ENCODE measurements at regions not wholly inside any gene's neighbourhood (a gene's known extent, or its start where the extent isn't known, plus 50 kb on each side); places are given as distances from the start of the nearest gene placed in this dataset.
"Not testable (repeated sequence)": the region's sequence is repeated elsewhere in the genome, so short reads cannot be mapped to it uniquely, and the experiment has no call there.

DNA sequence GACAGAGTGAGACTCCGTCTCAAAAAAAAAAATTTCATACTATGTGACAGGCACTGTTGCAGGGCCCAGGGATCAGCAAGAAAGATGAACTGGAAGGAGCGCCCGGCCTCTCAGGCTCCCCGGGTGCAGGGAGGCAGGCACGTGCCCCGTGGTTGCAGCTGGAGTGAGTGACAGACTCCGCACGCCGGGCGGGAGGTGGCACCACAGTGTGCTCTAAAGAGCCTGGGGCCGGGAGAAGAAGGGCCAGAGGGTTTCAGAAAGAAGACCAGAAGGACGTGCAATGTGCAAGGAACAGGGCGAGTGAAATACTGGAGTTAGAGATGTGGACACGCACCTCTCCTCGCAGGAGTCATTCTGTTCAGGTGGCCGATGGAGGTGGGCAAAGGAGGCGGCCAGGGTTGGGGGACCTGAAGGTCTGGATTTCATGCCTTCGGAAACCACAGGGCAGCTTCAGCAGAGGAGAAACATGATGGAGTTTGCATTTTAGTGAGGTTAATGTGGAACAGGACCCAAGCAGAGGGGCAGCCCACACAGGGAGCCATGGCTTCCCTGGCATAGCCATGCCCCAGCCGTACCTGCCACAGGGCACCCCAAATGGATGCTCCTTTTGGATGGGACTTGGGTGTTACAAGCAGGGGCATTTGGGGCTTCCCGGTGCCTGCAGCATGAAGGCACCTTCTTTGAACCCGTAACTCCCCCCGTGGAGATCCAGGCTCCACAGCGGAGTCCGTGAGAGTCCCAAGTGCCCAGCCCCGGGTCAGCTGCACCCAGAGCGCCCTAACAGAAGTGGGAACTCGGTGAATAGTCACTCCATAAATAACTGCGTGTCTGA is 226.2 kb downstream of the ERMARD start:
- no peak for DNase-seq (ENCODE audit: low spot score)

DNA sequence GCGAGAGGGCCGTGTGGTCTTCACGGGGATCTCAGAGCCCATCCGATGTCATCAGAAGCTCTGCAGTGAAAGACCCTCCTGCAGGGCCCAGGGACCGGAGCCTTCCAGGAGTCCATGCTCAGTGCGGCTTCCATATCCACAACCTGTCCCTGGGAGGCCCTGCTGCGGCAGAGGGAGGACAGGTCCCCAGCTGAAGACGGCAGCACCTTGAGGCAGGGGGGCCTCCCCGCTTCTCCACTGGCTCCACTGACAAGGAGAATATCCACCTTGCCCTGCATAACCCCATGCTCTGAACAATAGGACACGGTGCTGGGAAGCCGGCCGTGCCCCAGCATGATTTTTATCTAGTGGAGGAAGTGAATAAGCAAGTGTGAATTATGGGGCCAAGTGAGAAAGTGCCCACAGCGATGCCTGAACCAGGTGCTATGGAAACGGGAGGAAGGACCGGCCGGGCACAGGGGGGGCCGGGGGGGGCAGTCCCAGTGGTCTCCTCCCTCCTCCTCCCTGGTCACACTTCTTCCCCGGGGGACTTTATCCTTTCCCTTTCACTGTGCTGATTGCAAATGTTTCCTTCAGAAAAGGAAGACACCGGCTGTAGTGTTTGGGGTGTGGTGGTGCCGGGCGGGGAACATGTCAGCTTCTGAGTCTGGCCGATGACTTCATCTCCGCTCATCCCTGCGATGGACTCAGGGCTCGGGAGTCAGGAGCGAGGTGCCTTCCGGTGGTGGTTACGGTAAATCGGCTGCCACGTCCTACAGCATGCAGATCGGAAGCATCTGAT is 225.1 kb downstream of the ERMARD start:
- DNase-seq (ENCODE audit: low spot score) = no peak

DNA sequence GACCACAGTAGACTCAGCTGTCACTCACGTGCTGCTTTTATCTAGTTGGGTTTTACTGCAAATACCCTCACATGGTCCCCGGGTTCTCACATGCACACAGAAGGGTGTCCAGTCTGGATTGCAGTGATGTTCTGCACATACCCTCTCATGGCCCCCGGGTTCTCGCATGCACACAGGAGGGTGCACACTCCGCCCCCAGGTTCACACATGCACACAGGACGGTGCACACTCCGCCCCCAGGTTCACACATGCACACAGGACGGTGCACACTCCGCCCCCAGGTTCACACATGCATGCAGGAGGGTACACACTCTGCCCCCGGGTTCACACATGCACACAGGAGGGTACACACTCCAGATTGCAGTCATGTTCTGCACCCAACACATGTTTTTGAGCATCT is 224.3 kb downstream of the ERMARD start:
- DNase-seq (ENCODE audit: low spot score) = no peak

DNA sequence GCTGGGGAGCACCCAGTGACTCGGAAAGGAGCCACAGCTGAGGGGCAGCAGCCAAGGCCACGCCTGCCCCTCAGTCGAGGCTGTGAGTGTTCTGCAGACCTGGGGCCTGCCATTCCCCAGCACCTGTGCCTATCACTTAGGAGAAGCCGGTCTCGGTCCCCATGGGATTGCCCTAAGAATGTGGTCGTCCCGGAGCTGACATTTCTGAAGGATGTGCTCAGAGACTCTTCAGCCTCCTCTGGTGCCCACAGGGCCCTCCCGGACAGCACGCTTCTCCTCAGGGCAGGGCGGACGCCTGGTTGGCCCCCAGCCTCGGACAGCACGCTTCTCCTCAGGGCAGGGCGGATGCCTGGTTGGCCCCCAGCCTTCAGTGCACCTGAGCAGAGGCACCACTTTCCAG is 223.9 kb downstream of the ERMARD start:
- DNase-seq (ENCODE audit: low spot score) = no peak

DNA sequence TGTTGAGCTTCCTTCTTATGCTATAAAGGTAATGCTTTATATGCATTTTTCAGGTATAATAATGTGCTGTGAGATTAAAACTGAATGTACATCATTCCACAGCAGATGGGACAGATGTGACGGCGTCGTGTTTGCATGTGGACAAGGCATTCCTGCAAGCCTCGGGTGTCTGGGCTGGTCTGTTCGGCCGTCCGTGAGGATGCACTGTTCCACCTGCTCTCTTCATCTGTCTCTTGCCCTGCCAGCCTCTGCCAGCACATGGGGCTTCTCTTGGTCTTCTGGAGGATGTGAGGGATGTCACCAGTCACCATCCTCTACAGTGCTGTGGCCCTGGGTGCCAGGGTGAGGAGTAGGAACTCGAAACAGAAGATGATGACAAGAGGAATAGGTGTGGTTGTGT is 223.2 kb downstream of the ERMARD start:
- no peak for DNase-seq (ENCODE audit: low spot score)

DNA sequence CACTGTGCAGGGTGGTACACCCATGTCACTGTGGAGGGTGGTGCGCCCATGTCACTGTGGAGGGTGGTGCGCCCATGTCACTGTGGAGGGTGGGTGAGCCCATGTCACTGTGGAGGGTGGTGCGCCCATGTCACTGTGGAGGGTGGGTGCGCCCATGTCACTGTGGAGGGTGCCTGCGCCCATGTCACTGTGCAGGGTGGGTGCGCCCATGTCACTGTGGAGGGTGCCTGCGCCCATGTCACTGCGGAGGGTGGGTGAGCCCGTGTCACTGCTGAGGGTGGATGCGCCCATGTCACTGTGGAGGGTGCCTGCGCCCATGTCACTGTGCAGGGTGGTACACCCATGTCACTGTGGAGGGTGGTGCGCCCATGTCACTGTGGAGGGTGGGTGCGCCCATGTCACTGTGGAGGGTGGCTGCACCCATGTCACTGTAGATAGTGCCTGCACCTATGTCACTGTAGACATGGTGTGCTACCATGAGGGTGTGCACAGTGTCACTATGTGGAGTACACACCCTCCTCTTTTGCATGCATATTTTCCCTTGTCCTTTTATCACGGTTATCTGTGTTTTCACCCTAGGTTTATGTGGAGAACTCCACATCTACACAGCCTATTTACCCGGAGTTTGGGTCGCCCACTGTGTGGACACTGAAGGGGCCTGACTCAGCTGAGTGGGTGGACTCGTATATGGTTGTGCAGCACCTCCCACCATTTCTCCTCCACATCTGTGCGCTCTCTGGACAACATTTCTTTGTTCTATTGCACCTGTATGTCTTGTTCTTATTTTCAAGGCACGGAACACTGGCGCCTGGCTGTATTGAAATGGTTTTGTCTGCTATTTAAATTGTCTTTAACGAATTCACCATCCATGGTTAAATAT is 222.4 kb downstream of the ERMARD start:
- not testable (repeated sequence) for DNase-seq (ENCODE audit: low spot score)

DNA sequence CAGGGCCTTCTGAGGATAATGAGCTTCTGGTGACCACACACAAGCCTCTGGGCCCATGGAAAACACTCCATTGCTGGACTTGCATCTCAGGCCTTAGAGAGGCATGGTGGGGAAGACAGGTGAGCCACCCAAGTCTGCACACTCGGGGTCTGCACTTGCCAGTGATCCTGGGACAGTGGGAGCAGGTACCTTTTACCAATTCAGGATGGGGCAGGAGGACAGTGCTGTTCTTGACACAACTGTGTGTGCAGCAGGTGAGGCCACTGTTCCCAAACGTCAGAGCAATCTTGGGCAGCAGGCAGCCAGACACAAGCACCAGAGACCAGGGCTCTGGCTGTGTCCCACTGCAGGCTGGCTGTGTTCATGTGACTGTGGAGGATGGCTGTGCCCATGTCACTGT is 221.3 kb downstream of the ERMARD start:
- DNase-seq (ENCODE audit: low spot score) = no peak

DNA sequence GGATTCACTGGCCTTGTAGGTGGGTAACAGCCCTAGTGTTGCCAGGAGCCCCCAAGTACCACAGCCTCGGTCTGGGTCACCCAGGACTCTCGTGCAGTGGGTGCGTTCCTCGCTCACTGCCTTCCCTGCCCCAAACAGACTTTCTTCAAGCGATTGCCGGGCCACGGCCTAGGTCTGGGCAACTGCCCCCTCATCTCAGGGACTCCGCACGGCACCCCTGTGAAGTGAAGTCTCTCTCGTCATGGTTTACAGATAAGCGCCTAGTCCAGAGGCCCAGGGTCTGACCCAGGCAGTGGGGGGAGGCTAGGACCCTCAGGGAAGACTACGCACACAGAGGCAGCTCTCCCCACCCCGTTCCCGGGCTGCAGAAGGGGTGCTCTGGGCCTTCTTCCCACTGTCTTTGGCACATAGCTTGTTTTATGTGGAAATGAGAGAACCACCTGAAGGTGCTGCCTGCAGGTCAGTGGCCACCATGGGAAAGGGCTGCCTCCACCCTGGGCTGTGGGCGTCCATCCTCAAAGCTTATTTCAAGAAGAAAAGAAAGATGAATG is 220.8 kb downstream of the ERMARD start:
- no peak for DNase-seq (ENCODE audit: low spot score)

DNA sequence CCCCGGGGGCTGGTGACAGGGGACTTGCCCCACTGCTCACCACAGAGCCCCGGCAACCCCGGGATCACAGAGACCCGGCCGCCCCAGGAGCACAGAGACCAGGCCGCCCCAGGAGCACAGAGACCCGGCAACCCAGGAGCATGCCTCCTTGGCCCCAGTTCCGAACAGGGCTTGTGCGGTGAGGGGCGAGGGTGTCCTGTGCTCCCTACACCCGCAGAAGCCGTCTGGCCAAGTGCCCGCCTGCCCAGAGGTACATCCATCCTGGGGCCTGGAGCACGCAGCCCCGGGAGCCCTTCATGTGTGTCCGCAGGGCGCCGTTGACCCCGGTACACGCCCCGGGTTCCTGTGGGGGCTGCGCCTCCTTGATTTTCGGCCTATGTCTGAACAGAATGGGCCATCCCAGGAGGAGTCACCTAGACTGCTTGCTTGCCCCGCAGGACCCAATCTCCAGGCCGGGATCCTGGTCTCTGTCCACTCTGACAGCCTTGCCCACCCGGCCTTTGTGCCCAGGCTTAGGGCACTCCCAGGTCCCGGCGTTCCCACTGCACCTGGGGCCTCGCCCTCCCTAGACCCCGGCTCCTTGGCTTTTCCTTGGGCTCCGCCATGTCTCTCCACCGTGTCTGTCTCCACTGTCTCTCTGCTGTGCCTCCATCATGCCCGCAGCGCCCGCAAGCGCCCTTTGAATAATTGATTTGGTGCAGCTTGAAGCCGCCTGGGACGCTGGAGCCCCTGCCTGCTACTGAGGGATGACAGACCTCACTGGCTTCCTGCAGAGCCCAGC is 219.8 kb downstream of the ERMARD start:
- DNase-seq (ENCODE audit: low spot score) = no peak

DNA sequence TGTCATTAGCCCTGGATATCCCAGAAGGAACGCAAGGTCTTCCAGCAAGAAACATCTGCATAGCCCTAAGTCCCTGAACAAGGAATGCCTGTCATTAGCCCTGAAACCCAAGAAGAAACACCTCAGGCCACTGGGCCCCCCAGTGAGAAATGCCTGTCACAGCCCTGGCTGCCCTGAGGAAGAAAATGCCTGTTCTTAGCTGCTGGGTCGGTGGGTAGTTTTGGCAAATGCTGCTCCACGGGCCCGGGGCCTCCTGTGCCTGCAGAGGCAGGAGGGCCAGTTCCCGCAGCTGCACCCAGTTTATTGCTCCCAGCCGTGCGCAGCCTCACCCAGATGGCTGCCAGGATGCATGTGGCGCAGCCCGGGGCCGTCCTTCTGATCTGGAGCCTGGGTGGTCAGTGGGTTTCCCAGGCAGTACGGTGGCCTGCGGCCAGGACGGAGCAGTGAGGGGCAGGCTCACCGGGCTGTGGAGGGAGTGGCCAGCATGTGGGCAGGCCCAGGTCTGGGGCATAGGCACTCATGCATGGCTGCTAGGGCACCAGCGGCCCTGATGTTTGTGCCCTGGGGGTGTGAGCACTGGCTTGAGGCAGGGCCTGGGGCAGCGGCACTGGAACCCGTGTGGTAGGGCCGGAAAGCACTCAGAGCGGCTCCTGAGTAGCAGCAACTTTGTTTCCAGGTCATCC is 219.0 kb downstream of the ERMARD start:
- no peak for DNase-seq (ENCODE audit: low spot score)

DNA sequence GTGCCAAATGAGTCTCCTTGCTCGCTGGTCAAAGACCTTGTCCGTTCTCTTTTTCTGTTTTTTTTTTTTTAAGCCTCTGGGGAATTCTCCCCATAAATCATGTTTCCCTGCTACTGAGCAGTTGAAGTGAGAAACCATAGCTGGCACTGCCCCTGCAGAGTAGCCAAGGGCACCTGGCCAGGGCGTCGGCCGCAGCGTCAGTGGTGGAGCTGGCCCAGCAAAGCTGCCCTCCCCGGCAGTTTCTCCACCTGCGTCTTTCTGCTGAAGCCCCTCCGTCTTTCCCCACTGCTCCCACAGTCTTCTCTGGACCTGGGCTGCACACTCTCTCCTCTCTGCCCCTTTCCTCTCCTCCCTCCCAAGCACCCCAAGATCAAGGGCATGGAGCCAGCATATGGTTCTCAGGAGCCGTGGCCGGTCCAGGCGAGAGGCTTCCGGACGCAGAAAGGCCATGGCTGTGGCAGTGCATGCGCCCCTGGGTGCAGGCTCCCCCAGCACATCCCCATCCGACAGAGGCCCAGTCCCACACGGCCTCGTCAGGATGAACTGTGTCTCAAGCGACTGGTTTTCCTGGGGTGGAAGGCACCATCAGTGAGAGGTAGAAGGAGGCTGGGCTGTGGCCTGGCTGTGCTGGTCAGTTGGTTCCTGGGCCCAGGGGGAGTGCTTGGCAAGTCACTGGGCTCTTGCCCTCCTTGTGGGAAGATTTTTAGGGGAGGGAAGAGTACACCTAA is 218.1 kb downstream of the ERMARD start:
- no peak for DNase-seq (ENCODE audit: low spot score)

DNA sequence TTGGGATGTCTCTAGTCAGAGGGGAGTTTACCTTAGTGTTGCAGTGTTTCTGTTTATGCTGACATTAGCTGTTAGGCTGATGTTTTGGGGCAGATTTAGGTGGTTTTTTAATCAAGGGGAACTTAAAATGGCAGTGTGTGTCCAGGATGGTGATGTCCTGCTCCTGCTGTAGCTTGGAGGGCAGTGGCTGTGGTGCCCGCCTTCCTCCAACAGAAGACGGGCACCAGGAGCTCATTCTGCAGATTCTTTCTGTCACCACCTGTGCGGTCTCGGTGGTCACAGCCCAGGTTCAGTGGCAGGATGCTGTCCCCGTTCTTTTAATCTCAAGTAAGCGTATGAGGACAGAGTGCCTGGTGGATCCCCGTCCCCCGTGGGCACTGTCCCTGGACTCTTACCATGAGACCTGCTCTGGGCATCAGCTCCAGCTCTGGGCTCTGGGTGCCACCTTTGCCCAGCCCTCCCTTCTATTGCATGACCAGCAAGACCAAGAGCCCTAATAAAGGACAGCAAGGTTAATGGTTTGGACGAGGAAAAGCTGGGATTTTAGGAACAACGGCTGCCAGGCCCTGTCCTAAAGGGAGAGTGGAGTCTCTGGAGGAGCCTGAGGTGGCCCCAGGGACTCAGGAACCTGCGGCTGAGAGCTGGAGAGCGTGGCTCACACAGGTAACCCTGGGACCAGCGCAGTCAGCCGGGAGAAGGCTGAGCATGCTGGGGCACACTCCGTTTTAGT is 217.3 kb downstream of the ERMARD start:
- no peak for DNase-seq (ENCODE audit: low spot score)

DNA sequence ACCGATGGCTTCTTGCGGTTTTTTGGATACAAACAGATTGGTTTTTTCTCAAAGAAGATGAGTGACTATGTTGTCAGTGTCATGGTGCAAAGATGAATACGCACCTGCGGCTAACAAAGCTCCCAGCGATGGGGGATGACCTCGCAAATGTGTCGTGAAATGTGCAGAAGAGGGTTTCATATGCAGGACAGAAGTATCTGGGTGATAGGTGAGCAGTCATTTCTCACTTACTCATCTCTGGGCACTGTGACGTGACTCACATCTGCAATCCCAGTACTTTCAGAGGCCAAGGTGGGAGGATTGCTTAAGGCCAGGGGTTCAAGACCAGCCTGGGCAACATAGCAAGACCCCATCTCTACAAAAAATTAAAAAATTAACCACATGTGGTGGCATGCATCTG is 216.3 kb downstream of the ERMARD start:
- DNase-seq (ENCODE audit: low spot score) = no peak

DNA sequence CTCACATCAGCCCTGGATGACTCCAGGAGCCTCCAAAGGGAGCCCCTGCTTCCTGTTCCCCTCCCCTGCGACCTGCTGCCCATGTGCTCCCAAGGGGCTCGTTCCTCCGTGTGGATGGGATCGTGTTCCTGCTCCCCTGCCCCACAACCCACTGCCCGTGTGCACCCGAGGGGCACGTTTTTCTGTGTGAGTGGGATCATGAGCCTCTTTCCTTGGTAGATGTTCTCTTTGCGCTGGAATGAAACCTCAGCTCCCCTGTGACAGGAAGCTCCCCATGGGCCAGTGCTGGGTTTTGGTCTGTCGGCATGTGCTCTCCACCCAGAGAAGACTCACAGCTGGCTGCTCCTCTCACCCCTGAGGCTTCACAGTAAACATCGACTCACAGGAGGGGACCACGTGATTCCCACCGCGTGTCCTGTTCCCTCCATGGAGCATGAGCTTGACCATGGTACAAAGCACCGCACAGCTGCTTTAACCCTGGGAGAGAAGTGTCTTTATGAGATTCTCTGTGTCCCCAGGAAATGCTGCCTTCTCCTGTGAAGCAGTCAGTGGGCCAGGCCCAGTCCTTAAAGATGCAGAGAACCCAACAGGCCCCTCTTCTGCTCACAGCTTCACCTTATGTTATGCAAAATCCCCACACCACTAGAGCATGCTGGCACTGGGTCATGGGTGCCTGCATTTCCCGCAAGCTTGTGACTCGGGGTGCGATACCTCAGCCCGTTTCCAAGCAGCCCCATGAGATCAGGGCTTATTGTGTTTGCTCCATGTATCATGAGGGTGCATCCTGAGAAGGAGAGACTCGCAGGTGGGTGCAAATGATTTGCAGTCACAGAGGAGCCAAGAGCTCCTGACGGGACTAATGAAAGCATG is 215.1 kb downstream of the ERMARD start:
- DNase-seq (ENCODE audit: low spot score) = no peak

DNA sequence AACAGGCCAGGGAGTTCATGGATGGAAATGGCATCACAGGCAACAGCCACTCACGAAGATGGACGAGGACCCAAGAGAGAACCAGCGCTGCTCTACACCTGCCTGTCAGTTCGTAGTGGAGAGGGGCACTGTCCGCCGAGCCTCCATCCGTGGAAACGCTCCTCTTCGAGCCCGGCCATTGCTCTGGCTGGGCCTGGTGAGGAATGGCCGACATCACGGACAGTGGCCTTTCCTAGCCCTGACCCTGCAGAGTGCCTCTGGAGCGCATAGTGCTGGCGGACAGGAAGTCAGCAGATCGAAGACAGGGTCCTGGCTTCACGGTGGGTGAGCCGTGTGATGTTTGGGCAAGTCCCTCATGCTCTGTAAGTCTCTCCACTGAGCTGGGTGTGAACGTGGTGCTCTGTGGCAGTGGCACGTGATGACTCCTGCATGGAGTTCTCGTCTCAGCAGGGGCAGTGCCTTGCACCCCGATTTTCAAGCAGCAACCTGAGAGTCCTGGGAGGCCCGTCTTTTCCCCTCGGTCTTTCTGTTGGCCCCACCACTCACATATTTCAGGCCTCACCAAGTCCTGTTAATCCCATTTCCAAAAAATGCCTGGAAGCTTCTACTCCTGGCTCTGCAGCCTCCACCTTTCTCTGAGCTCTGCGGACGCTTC is 214.4 kb downstream of the ERMARD start:
- DNase-seq (ENCODE audit: low spot score) = no peak

DNA sequence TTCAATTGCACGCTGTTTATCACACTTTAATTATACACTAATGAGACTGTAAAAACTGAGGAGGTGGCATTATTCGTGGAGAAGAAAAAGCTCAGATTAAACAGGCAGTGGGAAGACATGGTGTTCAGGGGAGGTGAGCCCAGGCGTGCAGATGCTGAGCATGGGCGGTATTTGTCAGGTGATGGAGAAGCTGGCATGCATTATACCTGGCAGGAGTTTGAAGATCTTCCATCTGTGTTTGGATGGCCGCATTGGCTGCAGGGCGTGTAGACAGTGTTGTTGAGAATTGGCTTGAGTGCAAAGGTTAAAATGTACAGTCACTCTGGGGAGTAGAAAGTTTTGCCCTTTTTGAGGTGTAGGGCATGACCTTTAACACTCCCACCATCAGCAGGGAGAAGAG is 213.8 kb downstream of the ERMARD start:
- no peak for DNase-seq (ENCODE audit: low spot score)

DNA sequence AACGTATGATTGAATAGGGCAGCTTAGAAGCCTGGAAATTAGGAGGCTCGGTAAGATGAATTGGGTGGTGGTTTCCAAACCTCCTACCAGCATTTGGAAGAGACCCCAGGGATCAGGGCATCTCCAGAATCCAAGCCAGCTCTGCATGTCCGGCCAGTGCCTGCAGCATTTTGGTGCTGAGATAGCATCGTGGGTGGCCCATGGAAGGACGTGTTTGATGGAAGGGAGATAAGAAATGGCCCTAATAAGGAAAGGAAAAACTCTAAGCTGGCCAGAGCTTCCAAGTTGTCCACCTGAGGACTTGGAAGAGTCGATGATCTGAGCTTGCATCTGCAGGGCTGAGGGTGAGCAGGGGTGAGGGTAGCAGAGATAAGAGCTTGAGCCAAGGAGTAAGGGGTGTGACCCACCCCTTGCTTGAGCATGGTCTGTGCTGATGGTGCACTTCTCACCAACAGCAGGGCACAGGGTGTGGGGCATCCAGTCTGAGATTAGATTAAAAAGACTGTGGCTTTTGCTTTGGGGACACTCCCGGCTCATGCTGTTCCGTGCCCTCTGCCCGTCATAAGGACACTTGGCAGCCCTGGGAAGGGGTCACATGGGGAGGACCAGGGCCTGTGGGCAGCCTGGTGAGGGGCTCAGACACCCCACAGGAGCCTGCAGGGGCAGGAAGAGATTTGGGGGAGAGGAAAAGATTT is 213.2 kb downstream of the ERMARD start:
- DNase-seq (ENCODE audit: low spot score) = no peak

Measured in hematopoietic multipotent progenitor cell treated with erythropoietin and hydrocortisone succinate and interleukin-3 and kit ligand, for 17 days (in vitro differentiated cells).